Right renal cortex interstitium (tissue), 3 donors: ENCODE measurements at regions not wholly inside any gene's neighbourhood (a gene's known extent, or its start where the extent isn't known, plus 50 kb on each side); places are given as distances from the start of the nearest gene placed in this dataset.
"Not testable (repeated sequence)": the region's sequence is repeated elsewhere in the genome, so short reads cannot be mapped to it uniquely, and the experiment has no call there.

ENCODE experiments used
- DNase-seq, 3 donors: peaks; one replicate each; pipeline ENCODE4 v3.0.0-alpha.2; 2013; ENCODE audit warnings: low read depth in 3 of 3, low spot score in 2 of 3

GRCh38 chr13:58324161-58324560, 692.6 kb downstream of the PCDH17 start:
- DNase-seq: no peak

GRCh38 chr13:58329746-58330145, 698.2 kb downstream of the PCDH17 start:
- DNase-seq: no peak

- DNase-seq: no peak
Measured at GRCh38 chr13:58340895-58341294, 709.4 kb downstream of the PCDH17 start.

GRCh38 chr13:58341318-58341717, 709.8 kb downstream of the PCDH17 start:
- DNase-seq: no peak

- DNase-seq: no peak
Measured at GRCh38 chr13:58343076-58343475, 711.5 kb downstream of the PCDH17 start.

- DNase-seq: not testable (repeated sequence)
Measured at GRCh38 chr13:58352100-58352499, 720.6 kb downstream of the PCDH17 start.

- peak in 1 of 3 donors; percentile 13 for DNase-seq
Measured at GRCh38 chr13:58369936-58370335, 738.4 kb downstream of the PCDH17 start.

- no peak for DNase-seq
Measured at GRCh38 chr13:58376349-58376748, 744.8 kb downstream of the PCDH17 start.

GRCh38 chr13:58376775-58377174, 745.2 kb downstream of the PCDH17 start:
- no peak for DNase-seq

GRCh38 chr13:58379221-58379620, 747.7 kb downstream of the PCDH17 start:
- DNase-seq: peak in 1 of 3 donors; percentile 16

GRCh38 chr13:58385336-58385735, 753.8 kb downstream of the PCDH17 start:
- not testable (repeated sequence) for DNase-seq

- DNase-seq: no peak
Measured at GRCh38 chr13:58397596-58398387, 766.2 kb downstream of the PCDH17 start.

- DNase-seq: no peak
Measured at GRCh38 chr13:58399263-58399662, 767.7 kb downstream of the PCDH17 start.

- no peak for DNase-seq
Measured at GRCh38 chr13:58406545-58406944, 775.0 kb downstream of the PCDH17 start.

GRCh38 chr13:58429917-58430316, 798.4 kb downstream of the PCDH17 start:
- DNase-seq: no peak

GRCh38 chr13:58434943-58435342, 803.4 kb downstream of the PCDH17 start:
- no peak for DNase-seq

GRCh38 chr13:58437427-58437826, 805.9 kb downstream of the PCDH17 start:
- no peak for DNase-seq

GRCh38 chr13:58446979-58447378, 815.4 kb downstream of the PCDH17 start:
- no peak for DNase-seq

- no peak for DNase-seq
Measured at GRCh38 chr13:58452123-58452623, 820.6 kb downstream of the PCDH17 start.

- DNase-seq: no peak
Measured at GRCh38 chr13:58455094-58455493, 823.5 kb downstream of the PCDH17 start.

GRCh38 chr13:58461217-58461616, 829.7 kb downstream of the PCDH17 start:
- DNase-seq: no peak

- DNase-seq: no peak
Measured at GRCh38 chr13:58463841-58464240, 832.3 kb downstream of the PCDH17 start.

GRCh38 chr13:58467176-58467575, 835.6 kb downstream of the PCDH17 start:
- no peak for DNase-seq
